Testis (tissue), 2 donors: ENCODE measurements at regions not wholly inside any gene's neighbourhood (a gene's known extent, or its start where the extent isn't known, plus 50 kb on each side); places are given as distances from the start of the nearest gene placed in this dataset.

Source experiments
- DNase-seq: peaks from one replicate; pipeline ENCODE4 v3.0.0-alpha.2; 2019
- H3K27ac ChIP-seq, 2 donors: fragments of 200-600 bp; sonication (generic); one replicate each; pipeline ENCODE4 v1.5.1; 2019
- H3K27me3 ChIP-seq: fragments of 200-600 bp; sonication (generic); one replicate; pipeline ENCODE4 v1.5.1; 2019
- H3K36me3 ChIP-seq: fragments of 200-600 bp; sonication (generic); one replicate; pipeline ENCODE4 v1.5.1; 2017; ENCODE audit warnings: low read depth; ENCODE audit errors: missing control alignments
- H3K4me1 ChIP-seq: fragments of 200-600 bp; sonication (generic); one replicate; pipeline ENCODE4 v1.5.1; 2019
- H3K4me3 ChIP-seq, 2 donors: fragments of 200-600 bp; sonication (generic); one replicate each; pipeline ENCODE4 v1.5.1; 2017 to 2019
- H3K9me3 ChIP-seq: fragments of 200-600 bp; sonication (generic); one replicate; pipeline ENCODE4 v1.5.1; 2017
- CTCF ChIP-seq, 3 experiments: fragments of 450-650 bp in 2 of 3; fragments of 200-600 bp in 1 of 3; sonication (generic) in 1 of 3; IDR thresholded peaks; one replicate each; pipeline ENCODE4 v1.5.1; 2016 to 2019; ENCODE audit warnings: antibody characterized with exemption in 3 of 3, mild to moderate bottlenecking in 2 of 3, moderate library complexity in 1 of 3
- POLR2A ChIP-seq: fragments of 450-650 bp; IDR thresholded peaks from one replicate; pipeline ENCODE4 v1.6.1; 2017; ENCODE audit warnings: antibody characterized with exemption, mild to moderate bottlenecking, moderate library complexity
- WGBS, 2 donors: methylation state at CpG; one replicate each; pipeline ENCODE4 v1.1.5; 2018; 5-methylcytosine and 5-hydroxymethylcytosine counted together
- intact Hi-C: fragments of 100-400 bp; cut with DNase I; formaldehyde crosslinking; loops from one replicate; pipeline ENCODE4 v1.15.1; 2023; ENCODE audit warnings: low total_unique reads

- Histone ChIP-seq H3K27ac (no peak overlapping the region), H3K27me3 (no peaks in the 10 kb centered on the region), H3K9me3 (no peaks in the 10 kb centered on the region), H3K36me3 (no peaks in the 10 kb centered on the region), H3K4me1 (no peaks in the 10 kb centered on the region), H3K4me3 (no peak overlapping the region)
- intact Hi-C loops: no loop called here
- DNase-seq: no peak
- no peak for TF ChIP-seq CTCF (IDR thresholded peaks at IDR 0.05)
- no peak for TF ChIP-seq POLR2A
Observed at GRCh38 chr3:161748049-161748448, 251.4 kb downstream of the OTOL1 start.

GRCh38 chr3:161754420-161755053, 257.9 kb downstream of the OTOL1 start:
- WGBS, 2 donors: 90 to 93% methylated on average over 3 of the region's 3 CpGs
- DNase-seq: no peak
- Histone ChIP-seq H3K27me3 (no peaks in the 10 kb centered on the region), H3K4me1 (no peaks in the 10 kb centered on the region), H3K4me3 (no peak overlapping the region), H3K9me3 (no peaks in the 10 kb centered on the region), H3K27ac (no peak overlapping the region), H3K36me3 (no peaks in the 10 kb centered on the region)
- TF ChIP-seq CTCF (IDR thresholded peaks at IDR 0.05): no peak
- TF ChIP-seq POLR2A: no peak
- intact Hi-C loops: no loop called here

- no peak overlapping the region for H3K27ac ChIP-seq
- H3K27me3 ChIP-seq: no peaks in the 10 kb centered on the region
- no peak for TF ChIP-seq CTCF (IDR thresholded peaks at IDR 0.05)
- no peak for TF ChIP-seq POLR2A
- intact Hi-C loops: no loop called here
- H3K4me3 ChIP-seq: no peak overlapping the region
- H3K36me3 ChIP-seq: no peaks in the 10 kb centered on the region
- no peak for DNase-seq
- no peaks in the 10 kb centered on the region for H3K9me3 ChIP-seq
- 53 to 55% methylated on average over 2 of the region's 2 CpGs for WGBS, 2 donors
- no peaks in the 10 kb centered on the region for H3K4me1 ChIP-seq
Observed at GRCh38 chr3:161759444-161759843, 262.8 kb downstream of the OTOL1 start.

- intact Hi-C loops: no loop called here
- DNase-seq: no peak
- Histone ChIP-seq H3K4me1 (no peaks in the 10 kb centered on the region), H3K27ac (no peak overlapping the region), H3K4me3 (no peak overlapping the region), H3K27me3 (no peaks in the 10 kb centered on the region), H3K9me3 (no peaks in the 10 kb centered on the region), H3K36me3 (no peaks in the 10 kb centered on the region)
- TF ChIP-seq CTCF (IDR thresholded peaks at IDR 0.05) (no peak), POLR2A (no peak)
- 84 to 86% methylated on average over 3 of the region's 3 CpGs for WGBS, 2 donors
Observed at GRCh38 chr3:161766331-161766730, 269.7 kb downstream of the OTOL1 start.
